Common myeloid progenitor, CD34-positive (primary cell): ENCODE measurements at regions not wholly inside any gene's neighbourhood (a gene's known extent, or its start where the extent isn't known, plus 50 kb on each side); places are given as distances from the start of the nearest gene placed in this dataset.

Experiments
- CTCF ChIA-PET: fragments of 350-600 bp; sonication (Branson Sonifier 250); formaldehyde crosslinking; loops from one replicate; lab custom pipeline; 2021; ENCODE audit warnings: antibody characterized with exemption; lab: Charles Lee
- POLR2A ChIA-PET: fragments of 350-600 bp; sonication (Branson Sonifier 250); formaldehyde crosslinking; loops from one replicate; lab custom pipeline; 2021; ENCODE audit warnings: antibody characterized with exemption; lab: Charles Lee
- DNase-seq, 3 donors: peaks; one replicate each; pipeline versions ENCODE4 v3.0.0 to v3.0.0-alpha.2; 2013
- H3K27ac ChIP-seq, 2 experiments: 1 replicate in 1 of 2; 2 replicates in 1 of 2; pipeline ENCODE4 v1.7.0; 2013; ENCODE audit warnings: inconsistent platforms in 2 of 2, low read length in 2 of 2, mild to moderate bottlenecking in 2 of 2, low read depth in 1 of 2, moderate library complexity in 1 of 2; ENCODE audit not compliant: severe bottlenecking in 2 of 2, insufficient read depth in 1 of 2, poor library complexity in 1 of 2
- H3K27me3 ChIP-seq, 5 experiments: replicated peaks in 2 of 5; 1 replicate in 3 of 5; 2 replicates in 2 of 5; pipeline versions ENCODE4 v1.6.1 to v1.7.0; 2013; ENCODE audit warnings: low read length in 4 of 5, mild to moderate bottlenecking in 2 of 5, moderate library complexity in 2 of 5, inconsistent platforms in 1 of 5; ENCODE audit not compliant: insufficient read depth in 5 of 5, control insufficient read depth in 4 of 5
- H3K36me3 ChIP-seq, 4 experiments: 1 replicate in 2 of 4; 2 replicates in 2 of 4; pipeline versions ENCODE4 v1.6.1 to v1.7.0; 2013; ENCODE audit warnings: low read length in 3 of 4, control low read depth in 1 of 4, mild to moderate bottlenecking in 1 of 4; ENCODE audit not compliant: control insufficient read depth in 4 of 4, insufficient read depth in 4 of 4
- H3K4me1 ChIP-seq, 4 experiments: 1 replicate in 3 of 4; 2 replicates in 1 of 4; pipeline versions ENCODE4 v1.6.1 to v1.7.1; 2013; ENCODE audit warnings: low read length in 3 of 4, mild to moderate bottlenecking in 3 of 4, control low read depth in 1 of 4, inconsistent platforms in 1 of 4, moderate library complexity in 1 of 4; ENCODE audit not compliant: control insufficient read depth in 4 of 4, insufficient read depth in 4 of 4; ENCODE audit errors: control extremely low read depth in 1 of 4
- H3K4me3 ChIP-seq, 7 experiments: 1 replicate in 4 of 7; 2 replicates in 3 of 7; pipeline versions ENCODE4 v1.5.1 to v1.7.0; 2013; ENCODE audit warnings: mild to moderate bottlenecking in 7 of 7, low read length in 6 of 7, moderate library complexity in 6 of 7, inconsistent platforms in 2 of 7, low read depth in 2 of 7, control low read depth in 1 of 7; ENCODE audit not compliant: insufficient read depth in 4 of 7, control insufficient read depth in 1 of 7; ENCODE audit errors: extremely low read depth in 1 of 7
- H3K9me3 ChIP-seq, 5 experiments: 1 replicate in 4 of 5; 2 replicates in 1 of 5; pipeline versions ENCODE4 v1.6.1 to v1.7.1; 2013; ENCODE audit warnings: low read length in 4 of 5, mild to moderate bottlenecking in 2 of 5, inconsistent platforms in 1 of 5, low read depth in 1 of 5, moderate library complexity in 1 of 5; ENCODE audit not compliant: control insufficient read depth in 4 of 5, insufficient read depth in 2 of 5; ENCODE audit errors: control extremely low read depth in 1 of 5
- WGBS: methylation state at CpG from one replicate; pipeline ENCODE4 v1.1.5; 2013; ENCODE audit not compliant: insufficient coverage; 5-methylcytosine and 5-hydroxymethylcytosine counted together

DNA sequence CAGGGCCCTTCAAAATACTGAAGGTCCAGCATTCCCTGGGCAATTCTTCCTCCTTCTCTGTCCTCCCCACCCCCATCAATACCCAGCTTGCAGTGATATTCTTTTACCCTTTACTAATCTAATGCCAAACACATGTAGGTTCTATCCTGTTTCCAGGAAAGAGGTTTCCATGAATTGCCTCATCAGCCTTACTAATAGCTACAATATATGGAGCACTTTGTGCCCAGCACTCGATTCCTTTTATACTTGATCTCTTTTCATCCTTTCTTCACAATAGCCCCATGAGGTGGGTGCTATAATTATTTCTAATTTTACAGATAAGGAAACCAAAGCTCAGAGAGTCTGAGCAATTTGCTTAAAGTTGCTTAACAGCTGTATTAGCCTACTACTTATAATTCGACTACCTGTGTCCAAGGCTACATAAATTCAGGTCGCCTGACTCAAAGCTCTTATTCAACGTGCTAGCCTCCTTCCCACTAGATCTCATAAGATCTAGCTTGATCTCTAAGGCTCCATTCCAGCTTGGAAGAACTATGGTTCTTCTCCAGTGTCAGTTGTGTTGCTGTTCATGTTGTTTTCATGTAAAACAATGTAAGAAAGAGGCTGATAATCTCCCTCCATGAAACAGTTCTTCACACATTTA is 229.6 kb upstream of the PGRMC2 start:
- ChIA-PET POLR2A (no interaction called here), CTCF (no interaction called here)
- Histone ChIP-seq H3K9me3 (no peaks in the 10 kb centered on the region), H3K36me3 (no peaks in the 10 kb centered on the region), H3K27ac (peak overlapping the region in 1 of 2 experiments; percentile 62), H3K4me1 (peaks cover 0 to 16% (median 2%) of the 10 kb centered on the region in 4 experiments), H3K4me3 (peak overlapping the region in 1 of 7 experiments; percentile 11), H3K27me3 (no peaks in the 10 kb centered on the region)
- DNase-seq: peak in 1 of 3 donors; percentile 1
- 100% methylated on average over 3 of the region's 4 CpGs for WGBS

DNA sequence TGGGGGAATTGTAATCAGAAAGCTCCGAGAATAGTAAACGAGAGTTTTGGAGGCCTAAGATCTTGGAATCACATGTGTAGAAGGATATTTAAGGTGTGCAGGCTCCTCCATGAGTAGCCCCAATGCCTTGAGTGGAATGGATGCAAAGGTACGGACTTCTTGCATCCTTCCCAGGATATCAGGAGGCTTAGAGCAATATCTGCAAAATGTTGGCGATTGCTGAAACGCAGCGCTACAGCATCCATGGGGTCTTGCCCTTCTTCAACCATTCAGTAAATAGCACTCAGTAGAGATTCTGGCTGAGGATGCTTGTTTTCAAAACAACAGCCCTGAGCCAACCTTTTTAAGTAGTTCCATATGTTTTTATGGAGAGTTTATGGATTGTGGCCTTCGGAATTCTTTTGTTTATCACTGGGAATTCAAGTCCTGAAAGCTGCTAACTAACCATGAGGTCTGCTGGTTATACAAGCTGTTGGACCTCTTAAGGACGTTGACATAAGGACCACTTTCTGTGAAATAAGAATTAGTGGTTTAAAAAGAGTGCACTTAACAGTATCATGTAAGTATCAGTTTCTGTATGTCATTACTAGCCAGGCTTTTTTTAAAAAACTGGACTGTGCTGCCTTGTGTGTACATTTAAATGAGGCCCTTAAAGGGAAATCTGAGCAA is 228.8 kb upstream of the PGRMC2 start:
- H3K9me3 ChIP-seq: no peaks in the 10 kb centered on the region
- ChIA-PET CTCF (no interaction called here), POLR2A (no interaction called here)
- DNase-seq: no peak
- H3K4me3 ChIP-seq: no peak overlapping the region
- no peaks in the 10 kb centered on the region for H3K36me3 ChIP-seq
- 100% methylated on average over 4 of the region's 8 CpGs for WGBS
- no peak overlapping the region for H3K27ac ChIP-seq
- no peaks in the 10 kb centered on the region for H3K27me3 ChIP-seq
- H3K4me1 ChIP-seq: peaks cover 0 to 16% (median 2%) of the 10 kb centered on the region in 4 experiments

DNA sequence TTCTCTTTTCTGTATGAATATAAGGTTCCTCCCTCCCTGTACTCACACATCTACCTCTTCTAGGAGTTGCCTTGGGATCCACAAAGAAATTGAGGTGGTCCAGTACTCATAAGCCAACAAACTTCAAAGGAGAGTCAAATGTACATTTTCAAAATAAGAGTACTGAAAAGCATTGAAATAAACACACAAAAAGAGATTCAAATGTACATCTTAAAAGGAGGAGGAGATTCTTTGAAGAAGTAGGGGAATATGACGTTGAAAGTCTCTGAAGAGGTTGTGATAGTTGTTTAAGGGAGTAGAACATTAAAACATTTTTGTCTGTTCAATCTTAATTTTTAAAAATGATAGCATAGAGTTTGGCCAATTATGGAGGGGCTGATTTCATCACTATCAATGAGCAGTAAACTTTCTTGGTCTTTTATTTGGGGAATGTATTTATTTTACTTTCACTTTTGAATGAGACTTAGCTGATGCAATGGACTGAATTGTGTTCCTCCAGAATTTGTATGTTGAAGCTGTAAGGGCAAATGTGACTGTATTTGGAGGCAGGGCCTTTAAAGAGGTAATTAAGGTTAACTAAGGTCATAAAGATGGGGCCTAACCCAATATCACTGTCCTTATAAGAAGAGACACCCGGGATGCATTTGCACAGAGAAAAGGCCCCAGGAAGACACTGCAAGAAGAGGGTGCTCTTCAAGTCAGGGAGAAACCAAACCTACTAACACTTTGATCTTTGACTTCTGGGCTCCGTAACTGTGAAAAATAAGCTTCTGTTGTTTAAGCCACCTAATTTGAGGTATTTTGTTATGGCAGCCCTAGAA is 226.3 kb upstream of the PGRMC2 start:
- H3K27ac ChIP-seq: no peak overlapping the region
- peak in 2 of 3 donors; percentile 8 to 19 for DNase-seq
- POLR2A ChIA-PET: no interaction called here
- no peaks in the 10 kb centered on the region for H3K9me3 ChIP-seq
- 100% methylated on average over 2 of the region's 3 CpGs for WGBS
- CTCF ChIA-PET: no interaction called here
- H3K4me1 ChIP-seq: peaks cover 0 to 16% (median 2%) of the 10 kb centered on the region in 4 experiments
- no peak overlapping the region for H3K4me3 ChIP-seq
- H3K36me3 ChIP-seq: no peaks in the 10 kb centered on the region
- no peaks in the 10 kb centered on the region for H3K27me3 ChIP-seq

DNA sequence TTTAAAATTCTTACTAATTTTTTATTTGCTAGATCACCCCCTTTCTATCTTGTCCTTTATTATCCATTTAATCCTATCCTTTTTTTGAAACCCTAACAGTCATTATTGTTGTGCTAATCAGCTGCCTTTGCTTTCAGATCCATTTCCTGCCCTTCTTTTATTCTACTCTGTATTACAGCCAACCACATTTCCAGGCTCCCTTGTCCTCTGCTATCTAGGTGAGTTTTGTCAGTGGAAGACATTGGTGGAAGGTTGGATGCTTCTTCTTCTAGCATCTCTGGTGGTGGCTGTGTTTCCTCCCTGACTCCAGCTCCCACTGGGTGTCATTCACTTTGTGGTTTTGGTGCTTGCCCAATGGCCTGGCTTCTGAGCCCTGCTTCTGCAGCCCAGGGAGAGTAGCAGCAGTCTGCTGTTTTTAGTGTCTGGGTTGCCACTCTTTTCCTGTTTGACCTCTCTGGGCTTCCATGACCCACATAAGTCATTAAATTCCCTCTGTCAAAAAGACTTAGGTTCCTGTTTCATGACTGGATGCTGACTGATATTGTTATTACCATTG is 225.2 kb upstream of the PGRMC2 start:
- POLR2A ChIA-PET: no interaction called here
- H3K4me3 ChIP-seq: no peak overlapping the region
- no peak for DNase-seq
- H3K4me1 ChIP-seq: peaks cover 0 to 11% (median 2%) of the 10 kb centered on the region in 4 experiments
- CTCF ChIA-PET: no interaction called here
- H3K27ac ChIP-seq: no peak overlapping the region
- no peaks in the 10 kb centered on the region for H3K27me3 ChIP-seq
- no peaks in the 10 kb centered on the region for H3K9me3 ChIP-seq
- H3K36me3 ChIP-seq: no peaks in the 10 kb centered on the region

DNA sequence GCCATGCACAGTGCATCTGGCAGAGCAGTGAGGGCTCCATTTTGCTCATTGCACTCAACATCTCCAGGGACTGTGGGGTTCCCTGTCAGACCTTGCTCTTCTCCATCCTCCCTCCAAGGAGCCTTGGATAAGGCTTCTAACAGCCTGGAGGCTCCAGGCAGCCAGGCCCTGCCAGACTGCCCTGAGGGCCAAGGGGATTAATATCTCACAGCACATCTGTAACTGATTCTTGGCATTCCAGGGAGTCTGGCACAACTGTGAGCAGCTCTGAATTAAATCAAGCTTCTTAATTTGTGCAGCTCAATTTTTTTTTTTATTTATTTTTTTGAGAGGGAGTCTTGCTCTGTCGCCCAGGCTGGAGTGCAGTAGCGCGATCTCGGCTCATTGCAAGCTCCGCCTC is 224.5 kb upstream of the PGRMC2 start:
- Histone ChIP-seq H3K27me3 (no peaks in the 10 kb centered on the region), H3K27ac (no peak overlapping the region), H3K4me1 (peaks cover 0 to 4% (median 0%) of the 10 kb centered on the region in 4 experiments), H3K9me3 (no peaks in the 10 kb centered on the region), H3K36me3 (no peaks in the 10 kb centered on the region), H3K4me3 (no peak overlapping the region)
- CTCF ChIA-PET: no interaction called here
- POLR2A ChIA-PET: no interaction called here
- DNase-seq: no peak
- no CpG with 5 or more reads among the region's 5 CpGs for WGBS

DNA sequence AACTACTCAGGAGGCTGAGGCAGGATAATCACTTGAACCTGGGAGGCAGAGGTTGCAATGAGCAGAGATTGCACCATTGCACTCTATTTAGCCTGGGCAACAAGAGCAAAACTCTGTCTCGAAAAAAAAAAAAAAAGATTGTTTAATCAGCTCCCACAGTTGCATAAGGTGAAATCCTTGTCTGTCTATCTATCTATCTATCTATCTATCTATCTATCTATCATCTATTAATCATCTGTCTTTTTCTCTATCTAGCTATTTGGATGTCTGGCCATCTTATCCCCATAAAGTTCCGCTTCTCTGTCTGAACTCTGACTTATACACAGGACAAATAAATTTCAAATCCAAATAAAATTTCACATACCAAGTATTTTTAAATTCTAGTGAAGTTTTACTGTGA is 223.2 kb upstream of the PGRMC2 start:
- Histone ChIP-seq H3K4me3 (no peak overlapping the region), H3K27ac (no peak overlapping the region), H3K36me3 (no peaks in the 10 kb centered on the region), H3K9me3 (no peaks in the 10 kb centered on the region), H3K27me3 (no peaks in the 10 kb centered on the region), H3K4me1 (no peaks in the 10 kb centered on the region)
- ChIA-PET POLR2A (no interaction called here), CTCF (interaction anchor here (0.7 kb wide), 1 partner anchor 18 kb away, joined by 3 read pairs; no protein-coding TSS in a partner anchor)
- DNase-seq: no peak
- WGBS: no CpG with 5 or more reads among the region's 2 CpGs
